NCI-H524 treated with DMSO at 0.1 percent for 48 hours (cell line): ENCODE measurements at regions not wholly inside any gene's neighbourhood (a gene's known extent, or its start where the extent isn't known, plus 50 kb on each side); places are given as distances from the start of the nearest gene placed in this dataset.
A peak's percentile ranks its signal among the peaks of the same experiment; 100 is the strongest.
"Not testable (repeated sequence)": the region's sequence is repeated elsewhere in the genome, so short reads cannot be mapped to it uniquely, and the experiment has no call there.

Source experiments
- DNase-seq: peaks from one replicate; lab custom pipeline; 2025; lab: John Stamatoyannopoulos, UW

DNA sequence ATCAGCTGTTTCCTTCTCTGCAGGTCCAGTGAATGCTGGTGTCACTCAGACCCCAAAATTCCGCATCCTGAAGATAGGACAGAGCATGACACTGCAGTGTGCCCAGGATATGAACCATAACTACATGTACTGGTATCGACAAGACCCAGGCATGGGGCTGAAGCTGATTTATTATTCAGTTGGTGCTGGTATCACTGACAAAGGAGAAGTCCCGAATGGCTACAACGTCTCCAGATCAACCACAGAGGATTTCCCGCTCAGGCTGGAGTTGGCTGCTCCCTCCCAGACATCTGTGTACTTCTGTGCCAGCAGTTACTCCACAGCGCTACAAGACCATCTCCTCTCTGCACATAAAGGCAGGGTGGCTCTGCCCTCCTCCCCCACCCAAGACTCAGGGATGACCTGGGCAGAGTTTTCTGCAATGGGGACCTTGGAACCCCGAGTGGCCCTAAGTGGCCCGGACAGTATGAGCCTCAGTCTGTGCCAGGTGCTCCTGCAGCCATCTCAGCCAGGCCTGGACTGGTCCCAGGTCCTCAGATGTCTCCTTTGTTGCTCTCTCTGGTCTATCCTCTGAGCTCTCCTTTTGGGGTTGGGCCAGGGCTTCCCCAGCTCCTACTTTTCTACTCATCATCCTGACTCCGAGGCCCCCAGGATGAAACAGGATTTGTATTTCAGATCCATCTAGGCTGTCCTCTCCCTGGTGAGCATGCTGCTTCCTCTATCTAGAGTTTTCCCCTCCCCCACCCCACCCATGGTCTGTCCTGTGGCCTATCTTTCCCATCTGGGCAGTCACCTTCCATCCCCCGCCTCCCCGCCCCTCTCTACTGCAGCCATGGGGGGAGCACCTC lies 212.1 kb upstream of the PRSS58 start:
- no peak for DNase-seq

DNA sequence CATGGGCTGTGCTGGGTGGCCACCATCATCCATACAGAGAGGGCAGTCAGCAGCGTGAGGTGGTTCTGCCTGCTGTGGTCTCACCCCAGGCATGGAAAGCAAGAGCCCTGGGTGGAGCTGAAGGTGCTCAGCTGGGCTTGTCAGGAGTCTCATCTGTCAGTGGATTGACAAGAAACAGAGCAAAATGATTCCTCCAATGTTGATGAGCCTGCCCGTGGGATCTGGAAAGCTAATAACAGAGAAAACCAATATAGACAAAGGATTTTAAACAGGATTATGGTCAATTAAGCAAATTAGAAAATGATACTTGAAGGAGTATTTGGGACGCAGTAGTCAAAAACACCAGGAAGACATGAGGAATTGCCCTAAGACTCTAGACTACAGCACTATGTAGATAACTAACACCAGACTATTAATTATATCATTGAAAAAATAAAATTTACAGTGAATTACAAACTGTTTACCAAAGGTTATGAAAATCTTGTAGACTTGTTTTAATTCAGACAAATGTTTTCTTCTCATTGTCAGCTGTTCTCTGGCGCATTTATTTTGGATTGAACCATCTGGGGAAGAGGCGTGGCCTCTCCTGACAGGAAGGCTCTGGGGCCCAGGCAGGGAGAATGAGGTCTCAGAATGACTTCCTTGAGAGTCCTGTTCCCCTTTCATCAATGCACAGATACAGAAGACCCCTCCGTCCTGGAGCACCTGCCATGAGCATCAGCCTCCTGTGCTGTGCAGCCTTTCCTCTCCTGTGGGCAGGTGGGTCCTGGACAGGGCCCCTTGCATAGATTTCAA lies 211.2 kb upstream of the PRSS58 start:
- no peak for DNase-seq

DNA sequence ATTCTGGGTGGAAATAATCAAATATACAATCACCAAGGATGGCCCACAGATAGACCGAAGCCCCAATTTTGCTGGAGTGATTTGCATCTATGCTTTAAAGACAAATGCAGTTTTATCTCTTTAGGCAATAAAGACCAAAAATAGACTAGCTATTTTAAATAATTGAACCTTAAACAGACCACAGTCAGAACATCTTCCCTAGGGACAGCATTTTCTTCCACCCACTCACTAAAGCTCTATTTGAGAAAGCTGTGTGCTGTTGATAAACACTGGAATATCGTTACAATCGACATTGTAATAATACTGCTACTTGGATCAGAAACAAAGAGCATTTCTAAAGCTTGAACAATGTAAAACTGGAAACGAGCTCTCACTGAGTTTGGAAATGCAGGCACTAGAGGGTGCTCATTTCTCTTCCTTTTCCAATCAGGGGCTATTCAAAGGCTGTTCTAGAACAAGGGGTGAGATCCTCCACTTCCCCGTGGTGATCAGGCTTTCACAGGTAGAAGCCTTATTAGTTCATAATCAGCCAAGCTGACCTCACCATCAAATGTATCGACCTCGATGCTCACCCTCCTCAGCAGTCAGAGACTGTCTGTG lies 209.3 kb upstream of the PRSS58 start:
- not testable (repeated sequence) for DNase-seq

DNA sequence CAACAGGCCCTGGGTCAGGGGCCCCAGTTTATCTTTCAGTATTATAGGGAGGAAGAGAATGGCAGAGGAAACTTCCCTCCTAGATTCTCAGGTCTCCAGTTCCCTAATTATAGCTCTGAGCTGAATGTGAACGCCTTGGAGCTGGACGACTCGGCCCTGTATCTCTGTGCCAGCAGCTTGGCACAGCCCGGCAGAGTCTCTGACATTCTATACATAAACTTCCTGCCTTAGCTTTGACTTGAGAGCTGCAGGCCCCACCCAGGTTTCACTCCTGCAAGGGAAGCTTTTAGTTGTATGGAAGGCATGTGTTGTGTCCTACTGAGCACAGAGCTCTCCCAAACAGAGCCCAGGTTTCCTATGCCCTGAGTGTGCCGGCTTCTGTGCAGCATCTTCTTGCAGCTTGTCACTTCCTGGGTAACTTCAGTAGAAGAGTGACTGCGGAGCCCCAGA lies 205.6 kb upstream of the PRSS58 start:
- DNase-seq: no peak

DNA sequence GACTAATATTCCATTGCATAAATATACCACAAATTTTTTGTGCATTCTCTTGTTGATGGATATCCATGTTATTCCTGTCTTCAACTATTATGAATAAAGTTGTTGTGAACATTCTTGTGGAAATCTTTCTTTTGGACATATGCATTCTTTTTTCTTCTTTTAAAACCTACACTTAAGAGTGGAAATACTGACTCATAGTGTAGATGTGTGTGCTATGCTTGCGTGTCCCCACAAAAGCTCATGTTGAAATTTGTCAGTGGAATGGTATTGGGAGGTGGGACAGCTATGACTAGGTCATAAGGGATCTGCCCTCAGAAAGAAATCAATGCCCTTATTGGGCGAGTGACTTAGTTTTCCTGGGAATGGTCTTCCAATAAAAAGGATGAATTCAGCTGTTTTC lies 203.6 kb upstream of the PRSS58 start:
- DNase-seq: no peak

DNA sequence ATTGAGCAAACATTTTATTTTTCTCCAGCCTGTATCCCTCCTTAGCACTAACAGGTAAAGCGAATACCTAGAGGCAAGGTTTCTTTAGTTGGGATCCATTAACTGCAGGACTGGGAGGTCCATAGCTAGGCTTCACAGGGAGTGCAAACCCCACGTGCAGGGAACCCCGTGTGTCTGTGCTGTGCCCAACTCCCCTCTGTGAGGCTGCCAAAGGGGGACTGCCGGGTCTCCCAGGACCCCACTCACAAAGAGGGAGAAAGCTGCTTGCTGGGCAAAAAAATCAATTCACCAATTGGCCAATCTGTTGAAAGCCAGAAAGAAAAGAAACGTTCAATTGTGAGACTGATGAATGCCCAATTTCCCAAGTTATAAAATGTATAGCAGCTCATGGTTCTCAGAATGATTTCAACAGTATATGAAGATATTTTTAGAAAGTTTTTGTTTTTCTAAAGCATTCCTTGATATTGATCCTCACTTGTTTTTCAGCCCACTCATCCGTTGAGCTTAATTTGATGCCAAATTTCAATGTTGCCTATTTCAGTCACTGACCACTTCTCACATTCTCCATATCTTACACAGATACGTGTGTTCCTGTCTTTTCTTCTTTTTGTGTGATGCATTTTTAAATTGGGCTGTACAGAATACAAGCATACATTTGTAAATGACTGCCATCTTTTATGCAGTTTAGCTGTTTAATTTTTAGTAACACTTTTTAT lies 202.7 kb upstream of the PRSS58 start:
- DNase-seq: no peak

DNA sequence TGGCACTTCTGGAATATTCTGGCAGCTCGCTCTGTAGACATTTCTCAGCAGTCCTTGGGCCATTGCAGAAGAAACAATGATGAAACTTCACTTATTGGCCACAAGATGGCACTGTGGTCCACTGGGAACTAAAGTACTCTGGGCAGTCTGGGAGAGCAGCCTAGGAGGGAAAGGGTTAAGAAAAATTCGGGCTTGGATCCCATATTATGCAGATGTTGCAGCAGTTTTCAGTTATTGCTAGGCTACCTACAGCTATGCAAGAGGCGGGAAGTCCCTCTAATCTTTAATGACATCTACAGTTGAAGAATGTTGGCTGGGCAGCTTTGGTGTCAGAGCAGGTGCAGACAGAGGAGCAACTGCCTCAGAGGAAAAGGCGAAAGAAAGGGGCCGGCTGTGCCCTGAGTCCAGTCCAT lies 201.7 kb upstream of the PRSS58 start:
- DNase-seq: peak; percentile 16

DNA sequence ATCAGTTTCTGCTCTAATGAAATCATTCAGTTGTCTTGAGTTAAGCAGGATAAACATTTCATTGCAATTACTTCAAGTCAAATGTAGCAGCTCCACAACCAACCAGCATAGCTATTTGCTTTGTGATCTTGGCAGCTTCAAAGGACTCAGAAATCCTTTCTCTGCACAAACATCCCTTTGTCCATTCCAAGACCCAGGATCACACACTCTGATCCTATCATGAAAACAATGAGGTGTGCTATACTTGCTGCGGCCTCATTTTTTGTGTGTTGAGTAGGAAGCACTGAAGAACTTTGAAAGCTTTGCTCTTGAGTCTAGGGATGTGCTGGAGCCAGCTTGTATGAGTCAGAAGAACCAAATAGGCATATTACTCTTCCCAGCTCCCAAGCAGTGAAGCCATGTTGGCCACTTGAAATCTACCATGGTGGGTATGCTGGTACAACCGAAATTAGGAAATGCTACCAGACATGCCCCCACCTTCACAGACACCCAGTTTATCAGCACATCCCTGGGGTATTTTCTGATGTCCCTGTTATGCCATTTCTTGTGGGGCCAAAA lies 199.4 kb upstream of the PRSS58 start:
- no peak for DNase-seq

DNA sequence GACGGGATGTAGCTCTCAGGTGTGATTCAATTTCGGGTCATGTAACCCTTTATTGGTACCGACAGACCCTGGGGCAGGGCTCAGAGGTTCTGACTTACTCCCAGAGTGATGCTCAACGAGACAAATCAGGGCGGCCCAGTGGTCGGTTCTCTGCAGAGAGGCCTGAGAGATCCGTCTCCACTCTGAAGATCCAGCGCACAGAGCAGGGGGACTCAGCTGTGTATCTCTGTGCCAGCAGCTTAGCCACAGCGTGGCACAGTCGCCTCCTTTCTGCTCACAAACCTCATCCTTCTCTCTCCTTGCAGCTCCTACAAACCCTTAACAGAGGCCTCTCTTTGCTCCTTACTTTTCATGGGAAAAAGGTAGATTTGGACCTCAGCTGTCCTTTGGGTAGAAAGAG lies 197.5 kb upstream of the PRSS58 start:
- DNase-seq: no peak

DNA sequence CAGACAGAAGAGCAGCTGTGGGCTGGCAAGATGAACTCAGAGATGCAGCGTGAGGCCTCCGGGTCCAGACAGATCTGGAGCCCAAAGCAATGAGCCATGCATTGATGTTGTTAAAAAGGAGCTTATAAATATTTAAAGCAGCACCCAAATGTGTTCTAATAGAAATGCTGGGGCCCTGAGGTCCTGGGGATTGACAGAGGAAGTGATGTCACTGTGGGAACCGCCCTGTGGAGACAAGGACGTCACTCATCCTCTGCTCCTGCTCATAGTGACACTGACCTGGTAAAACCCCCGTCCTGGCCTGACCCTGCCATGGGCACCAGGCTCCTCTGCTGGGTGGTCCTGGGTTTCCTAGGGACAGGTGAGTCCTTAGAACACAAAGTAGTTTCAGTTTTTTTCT lies 197.0 kb upstream of the PRSS58 start:
- no peak for DNase-seq

DNA sequence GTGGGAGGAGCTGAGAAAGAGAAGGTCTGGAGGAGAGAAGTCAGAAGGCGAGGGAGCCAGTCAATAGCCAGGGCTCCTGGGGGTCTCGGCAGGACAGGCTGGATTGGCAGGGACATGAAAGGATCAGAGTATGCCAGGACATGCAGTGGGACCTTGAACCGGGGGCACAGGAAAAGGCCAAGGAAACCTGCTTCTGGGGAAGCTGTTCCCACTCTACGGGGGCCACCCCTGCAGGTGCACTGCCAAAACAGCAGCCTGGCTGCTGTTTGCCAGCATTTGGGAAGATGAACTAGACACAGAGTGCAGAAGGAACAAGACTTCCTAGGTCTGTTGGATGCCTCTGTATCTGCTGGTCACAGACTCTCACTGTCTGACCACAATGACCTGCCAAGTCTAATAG lies 194.9 kb upstream of the PRSS58 start:
- DNase-seq: no peak

DNA sequence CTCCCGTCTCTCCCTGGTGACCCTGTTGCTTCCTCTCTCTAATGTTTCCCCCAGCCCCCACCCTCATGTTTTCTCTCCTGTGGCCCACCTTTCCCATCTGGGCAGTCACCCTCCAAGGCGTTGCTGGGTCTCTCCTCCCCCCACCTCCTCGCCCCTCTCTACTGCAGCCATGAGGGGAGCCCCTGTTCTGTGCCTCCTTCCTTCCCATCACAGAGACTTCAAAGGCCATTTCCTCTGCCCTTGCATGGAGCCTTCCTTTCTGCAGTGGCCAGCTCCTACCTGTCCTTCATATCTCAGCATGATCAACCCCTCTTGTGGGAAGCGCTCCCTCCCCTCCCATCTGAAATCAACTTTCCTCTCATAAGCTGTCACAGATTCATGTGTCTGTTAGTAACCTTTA lies 194.0 kb upstream of the PRSS58 start:
- no peak for DNase-seq

DNA sequence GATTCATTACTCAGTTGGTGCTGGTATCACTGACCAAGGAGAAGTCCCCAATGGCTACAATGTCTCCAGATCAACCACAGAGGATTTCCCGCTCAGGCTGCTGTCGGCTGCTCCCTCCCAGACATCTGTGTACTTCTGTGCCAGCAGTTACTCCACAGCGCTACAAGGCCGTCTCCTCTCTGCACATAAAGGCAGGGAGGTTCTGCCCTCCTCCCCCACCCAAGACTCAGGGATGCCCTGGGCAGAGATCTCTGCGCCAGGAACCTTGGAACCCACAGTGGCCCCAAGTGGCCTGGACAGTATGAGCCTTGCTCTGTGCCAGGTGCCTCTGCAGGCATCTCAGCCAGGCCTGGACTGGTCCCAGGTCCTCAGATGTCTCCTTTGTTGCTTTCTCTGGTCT lies 193.4 kb upstream of the PRSS58 start:
- DNase-seq: no peak

DNA sequence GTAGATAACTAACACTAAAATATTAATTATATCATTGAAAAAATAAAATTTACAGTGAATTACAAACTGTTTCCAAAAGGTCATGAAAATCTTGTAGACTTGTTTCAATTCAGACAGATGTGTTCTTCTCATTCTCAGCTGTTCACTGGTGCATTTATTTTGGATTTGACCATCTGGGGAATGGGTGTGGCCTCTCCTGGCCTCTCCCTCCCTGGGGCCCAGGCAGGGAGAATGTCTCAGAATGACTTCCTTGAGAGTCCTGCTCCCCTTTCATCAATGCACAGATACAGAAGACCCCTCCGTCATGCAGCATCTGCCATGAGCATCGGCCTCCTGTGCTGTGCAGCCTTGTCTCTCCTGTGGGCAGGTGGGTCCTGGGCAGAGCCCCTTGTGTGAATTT lies 192.8 kb upstream of the PRSS58 start:
- peak; percentile 6 for DNase-seq

DNA sequence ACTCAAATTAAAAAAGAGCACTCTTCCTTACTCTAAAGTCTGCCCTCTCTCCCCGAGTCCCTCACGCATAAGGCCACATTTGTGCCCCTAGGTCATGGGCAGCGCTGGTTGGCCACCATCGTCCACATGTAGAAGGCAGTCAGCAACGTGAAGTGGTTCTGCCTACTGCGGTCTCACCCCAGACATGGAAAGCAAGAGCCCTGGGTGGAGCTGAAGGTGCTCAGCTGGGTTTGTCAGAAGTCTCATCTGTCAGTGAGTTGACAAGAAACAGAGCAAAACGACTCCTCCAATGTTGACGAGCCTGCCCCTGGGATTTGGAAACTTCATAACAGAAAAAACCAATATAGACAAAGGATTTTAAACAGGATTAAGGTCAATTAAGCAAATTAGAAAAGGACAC lies 192.3 kb upstream of the PRSS58 start:
- peak; percentile 6 for DNase-seq

DNA sequence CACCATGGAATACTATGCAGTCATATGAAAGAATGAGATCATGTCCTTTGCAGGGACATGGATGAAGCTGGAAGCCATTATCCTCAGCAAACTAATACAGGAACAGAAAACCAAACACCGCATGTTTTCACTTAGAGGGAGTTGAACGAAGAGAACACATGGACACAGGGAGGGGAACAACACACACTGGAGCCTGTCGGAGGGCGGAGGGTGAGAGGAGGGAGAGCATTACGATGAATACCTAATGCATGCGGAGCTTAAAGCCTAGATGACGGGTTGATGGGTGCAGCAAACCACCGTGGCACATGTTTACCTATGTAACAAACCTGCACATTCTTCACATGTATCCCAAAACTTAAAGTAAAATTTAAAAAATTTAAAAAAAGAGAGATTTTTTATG lies 191.0 kb upstream of the PRSS58 start:
- not testable (repeated sequence) for DNase-seq

DNA sequence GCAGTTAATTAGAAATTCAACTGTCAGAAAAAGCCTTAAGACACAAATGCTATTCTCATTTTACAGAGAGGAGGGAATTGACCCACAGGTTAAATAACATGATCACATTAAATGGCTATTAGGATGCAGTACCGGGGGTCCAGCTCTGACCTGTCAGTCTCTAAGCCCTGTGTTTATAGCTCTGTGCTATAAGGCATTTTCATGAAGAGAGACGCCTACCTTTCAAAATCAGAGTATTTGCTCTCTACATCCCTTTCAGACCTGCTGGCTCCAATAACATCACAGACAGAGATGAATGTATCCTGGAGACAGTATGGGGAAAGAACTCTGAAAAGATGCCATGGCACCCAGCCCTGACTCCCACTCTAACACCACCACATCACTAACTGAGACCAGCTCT lies 189.9 kb upstream of the PRSS58 start:
- DNase-seq: no peak

DNA sequence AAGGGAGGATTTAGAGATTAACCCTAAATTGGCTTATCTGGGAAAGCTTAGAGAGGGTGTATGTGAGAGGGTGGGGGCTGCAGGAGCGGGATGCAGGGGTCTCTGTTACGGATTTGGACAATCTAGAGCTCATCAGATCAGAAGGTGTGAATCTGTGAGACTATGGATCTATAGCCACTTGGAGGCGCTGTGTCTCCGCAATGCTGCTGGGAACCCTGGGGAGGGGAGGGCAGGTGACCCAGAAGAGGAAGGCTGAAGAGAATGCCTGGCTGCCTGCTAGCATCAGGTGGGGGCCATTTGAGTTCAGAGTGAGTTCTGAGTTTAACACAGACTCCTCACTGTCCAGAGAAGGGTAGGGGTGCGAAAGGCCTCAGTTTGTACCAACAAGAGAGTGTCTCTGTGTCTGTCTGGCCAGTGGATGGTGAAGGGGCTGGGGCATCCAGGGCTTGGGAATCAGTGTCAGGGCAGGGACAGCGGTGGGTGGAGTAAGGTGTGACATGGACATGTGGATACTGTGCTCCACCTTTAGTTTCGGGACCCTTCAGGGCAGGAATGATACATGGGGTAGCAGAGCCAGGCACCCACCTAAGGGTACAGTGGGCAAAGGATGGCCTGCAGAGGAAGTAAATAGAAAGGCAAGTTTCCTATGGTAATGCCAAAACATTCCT lies 187.3 kb upstream of the PRSS58 start:
- DNase-seq: no peak

DNA sequence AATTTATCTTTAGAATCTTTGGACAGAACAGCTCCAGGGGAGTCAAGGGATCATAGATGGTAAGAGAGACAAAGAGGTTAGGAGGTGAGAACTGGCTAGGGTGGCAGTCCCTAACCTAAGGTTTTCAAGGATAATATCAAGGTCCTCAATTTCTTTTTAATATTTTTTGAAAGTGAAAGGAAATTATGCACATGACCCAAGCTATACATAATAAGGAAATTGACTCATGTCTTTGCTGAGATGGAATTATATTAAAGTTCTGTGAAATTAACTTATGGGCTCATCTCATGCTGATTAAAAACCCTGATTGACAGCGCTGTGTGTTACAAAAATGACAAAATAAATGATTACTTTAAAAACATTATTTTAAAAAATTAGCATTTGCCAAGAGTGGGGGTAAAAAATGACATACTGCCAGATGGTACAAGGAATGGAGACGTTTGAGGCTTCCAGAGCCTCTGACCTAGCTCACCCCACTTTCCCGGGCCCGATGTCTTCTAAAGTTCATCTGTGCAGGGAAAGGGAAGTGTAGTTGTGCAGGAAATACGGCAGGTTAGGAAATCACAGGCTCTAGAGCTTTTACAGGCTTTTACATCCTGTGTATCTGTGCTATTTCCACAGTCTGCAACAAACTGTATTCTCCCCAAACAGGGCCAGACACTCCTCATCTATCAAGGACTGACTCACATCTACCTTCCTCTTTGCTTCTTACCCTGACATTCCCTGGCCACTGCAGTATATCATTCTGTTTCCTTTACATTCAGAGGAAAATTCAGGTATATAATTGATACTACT lies 185.6 kb upstream of the PRSS58 start:
- DNase-seq: no peak

DNA sequence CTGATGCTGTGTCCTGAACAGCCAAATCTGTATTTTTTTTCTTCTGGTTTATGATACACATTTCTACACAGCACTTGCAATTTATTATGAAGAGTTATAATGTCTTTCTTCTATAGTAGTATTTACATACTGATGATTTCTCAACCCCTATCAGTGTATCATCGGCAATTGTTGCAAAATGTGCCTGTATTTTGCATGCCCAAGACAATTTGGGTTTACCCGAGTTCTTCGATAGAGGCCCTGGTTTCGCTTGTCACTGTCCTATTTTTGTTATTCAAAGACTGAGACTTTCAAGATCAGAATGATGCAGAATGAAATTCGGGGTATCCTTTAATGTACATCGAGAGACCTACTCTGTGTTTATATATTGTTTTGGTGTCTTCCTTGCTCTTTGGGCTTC lies 184.5 kb upstream of the PRSS58 start:
- no peak for DNase-seq
